OCI-LY7 (cell line): ENCODE measurements at regions not wholly inside any gene's neighbourhood (a gene's known extent, or its start where the extent isn't known, plus 50 kb on each side); places are given as distances from the start of the nearest gene placed in this dataset.

Experiments
- EZH2phosphoT487 ChIP-seq: fragments of 200-600 bp; sonication (generic); IDR thresholded peaks from 2 replicates; pipeline ENCODE4 v1.6.1; 2018; ENCODE audit warnings: low read depth, borderline replicate concordance, mild to moderate bottlenecking, mixed run types, antibody characterized with exemption, low read length, moderate library complexity, mixed read lengths
- TF ChIP-seq, protein P1 (sequence below): fragments of 200-600 bp; sonication (generic); conservative IDR thresholded peaks from 2 replicates; pipeline ENCODE4 v1.5.1; 2014; ENCODE audit warnings: mild to moderate bottlenecking, antibody characterized with exemption, low read length, moderate library complexity, mixed read lengths

GRCh38 chr2:220046507-220046906 lies 419.1 kb downstream of the SLC4A3 start:
- TF ChIP-seq, protein P1, sequence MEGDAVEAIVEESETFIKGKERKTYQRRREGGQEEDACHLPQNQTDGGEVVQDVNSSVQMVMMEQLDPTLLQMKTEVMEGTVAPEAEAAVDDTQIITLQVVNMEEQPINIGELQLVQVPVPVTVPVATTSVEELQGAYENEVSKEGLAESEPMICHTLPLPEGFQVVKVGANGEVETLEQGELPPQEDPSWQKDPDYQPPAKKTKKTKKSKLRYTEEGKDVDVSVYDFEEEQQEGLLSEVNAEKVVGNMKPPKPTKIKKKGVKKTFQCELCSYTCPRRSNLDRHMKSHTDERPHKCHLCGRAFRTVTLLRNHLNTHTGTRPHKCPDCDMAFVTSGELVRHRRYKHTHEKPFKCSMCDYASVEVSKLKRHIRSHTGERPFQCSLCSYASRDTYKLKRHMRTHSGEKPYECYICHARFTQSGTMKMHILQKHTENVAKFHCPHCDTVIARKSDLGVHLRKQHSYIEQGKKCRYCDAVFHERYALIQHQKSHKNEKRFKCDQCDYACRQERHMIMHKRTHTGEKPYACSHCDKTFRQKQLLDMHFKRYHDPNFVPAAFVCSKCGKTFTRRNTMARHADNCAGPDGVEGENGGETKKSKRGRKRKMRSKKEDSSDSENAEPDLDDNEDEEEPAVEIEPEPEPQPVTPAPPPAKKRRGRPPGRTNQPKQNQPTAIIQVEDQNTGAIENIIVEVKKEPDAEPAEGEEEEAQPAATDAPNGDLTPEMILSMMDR = no peak
- no peak for TF ChIP-seq EZH2phosphoT487
